Muscle layer of colon (tissue), 2 donors: ENCODE measurements at regions not wholly inside any gene's neighbourhood (a gene's known extent, or its start where the extent isn't known, plus 50 kb on each side); places are given as distances from the start of the nearest gene placed in this dataset.

Experiments
- H3K27ac ChIP-seq: one replicate; pipeline ENCODE4 v1.7.0; 2013; ENCODE audit warnings: low read depth, mild to moderate bottlenecking, low read length, moderate library complexity
- H3K27me3 ChIP-seq, 2 donors: one replicate each; pipeline ENCODE4 v1.7.0; 2013; ENCODE audit warnings: low read length in 2 of 2, mild to moderate bottlenecking in 2 of 2; ENCODE audit not compliant: insufficient read depth in 2 of 2, control insufficient read depth in 1 of 2
- H3K36me3 ChIP-seq: one replicate; pipeline ENCODE4 v1.7.0; 2013; ENCODE audit warnings: mild to moderate bottlenecking, low read length; ENCODE audit not compliant: insufficient read depth
- H3K4me1 ChIP-seq: one replicate; pipeline ENCODE4 v1.7.0; 2013; ENCODE audit warnings: mild to moderate bottlenecking, low read length; ENCODE audit not compliant: insufficient read depth
- H3K4me3 ChIP-seq, 2 donors: one replicate each; pipeline ENCODE4 v1.7.0; 2013; ENCODE audit warnings: low read length in 2 of 2, low read depth in 1 of 2, mild to moderate bottlenecking in 1 of 2, moderate library complexity in 1 of 2
- H3K9ac ChIP-seq: one replicate; pipeline ENCODE4 v1.7.0; 2013; ENCODE audit warnings: low read length
- H3K9me3 ChIP-seq: one replicate; pipeline ENCODE4 v1.7.0; 2013; ENCODE audit warnings: mild to moderate bottlenecking, low read length
- donor health status: abdominal sarcoma.
- donor health status: Adenocarcinoma of cecum.

- Histone ChIP-seq H3K4me1 (no peaks in the 10 kb centered on the region), H3K9ac (no peak overlapping the region), H3K36me3 (no peaks in the 10 kb centered on the region), H3K27me3 (peaks cover 0 to 22% of the 10 kb centered on the region in 2 donors), H3K27ac (no peak overlapping the region), H3K4me3 (no peak overlapping the region), H3K9me3 (no peaks in the 10 kb centered on the region)
These were observed 89.5 kb upstream of the FGF3 start for GRCh38 chr11:69908511-69909220.

GRCh38 chr11:69909561-69910518, 90.6 kb upstream of the FGF3 start:
- no peak overlapping the region for H3K4me3 ChIP-seq
- no peaks in the 10 kb centered on the region for H3K4me1 ChIP-seq
- no peaks in the 10 kb centered on the region for H3K9me3 ChIP-seq
- H3K9ac ChIP-seq: no peak overlapping the region
- no peaks in the 10 kb centered on the region for H3K36me3 ChIP-seq
- peaks cover 0 to 22% of the 10 kb centered on the region in 2 donors for H3K27me3 ChIP-seq
- H3K27ac ChIP-seq: no peak overlapping the region

GRCh38 chr11:69910519-69911309, 91.5 kb upstream of the FGF3 start:
- peaks cover 4% of the 10 kb centered on the region for H3K4me1 ChIP-seq
- no peak overlapping the region for H3K4me3 ChIP-seq
- H3K36me3 ChIP-seq: no peaks in the 10 kb centered on the region
- no peak overlapping the region for H3K27ac ChIP-seq
- H3K9ac ChIP-seq: no peak overlapping the region
- peaks cover 0 to 16% of the 10 kb centered on the region in 2 donors for H3K27me3 ChIP-seq
- no peaks in the 10 kb centered on the region for H3K9me3 ChIP-seq

DNA sequence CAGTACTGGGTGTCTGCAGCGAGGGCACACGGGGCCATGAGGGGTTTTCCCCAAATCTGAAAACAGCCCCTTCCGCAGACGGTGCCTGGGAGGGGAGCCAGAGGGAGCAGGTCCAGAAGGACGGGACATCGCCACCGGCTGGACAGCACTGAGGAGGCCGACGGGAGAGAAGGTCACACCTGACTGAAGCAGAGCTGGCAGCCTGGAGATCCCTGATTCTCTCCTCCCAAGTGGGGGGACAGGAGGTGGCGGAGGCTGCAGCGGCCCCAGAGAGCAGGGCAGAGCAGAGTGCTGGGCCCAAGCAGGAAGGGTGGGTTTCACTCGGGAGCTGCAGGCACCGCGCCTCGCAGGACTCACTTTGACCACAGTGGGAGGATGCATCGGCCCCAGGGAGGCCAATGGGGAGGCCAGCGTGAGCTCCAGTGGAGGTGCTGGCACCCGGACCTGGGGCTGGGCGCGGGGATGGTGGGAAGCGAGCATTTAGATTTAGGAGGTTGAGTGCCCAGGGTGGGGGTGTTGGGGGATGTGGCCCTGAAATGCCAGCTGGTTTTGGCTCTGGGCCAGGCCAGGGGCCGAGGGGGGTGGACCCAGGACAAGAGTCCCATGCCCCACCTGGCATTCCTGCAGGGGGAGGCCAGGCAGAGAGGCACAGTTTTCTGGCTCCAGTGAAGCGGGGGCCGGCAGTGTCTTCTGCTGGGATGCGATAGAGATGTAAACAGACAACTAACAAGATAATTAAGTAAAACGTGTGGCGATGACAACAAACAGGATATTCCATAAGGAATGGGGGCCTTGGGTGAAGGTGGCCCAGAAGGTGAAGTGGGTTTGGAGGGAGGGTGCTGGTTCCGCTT, 92.3 kb upstream of the FGF3 start:
- H3K27ac ChIP-seq: no peak overlapping the region
- H3K4me3 ChIP-seq: no peak overlapping the region
- no peak overlapping the region for H3K9ac ChIP-seq
- H3K36me3 ChIP-seq: no peaks in the 10 kb centered on the region
- H3K9me3 ChIP-seq: no peaks in the 10 kb centered on the region
- peaks cover 4% of the 10 kb centered on the region for H3K4me1 ChIP-seq
- H3K27me3 ChIP-seq: peaks cover 0 to 16% of the 10 kb centered on the region in 2 donors

DNA sequence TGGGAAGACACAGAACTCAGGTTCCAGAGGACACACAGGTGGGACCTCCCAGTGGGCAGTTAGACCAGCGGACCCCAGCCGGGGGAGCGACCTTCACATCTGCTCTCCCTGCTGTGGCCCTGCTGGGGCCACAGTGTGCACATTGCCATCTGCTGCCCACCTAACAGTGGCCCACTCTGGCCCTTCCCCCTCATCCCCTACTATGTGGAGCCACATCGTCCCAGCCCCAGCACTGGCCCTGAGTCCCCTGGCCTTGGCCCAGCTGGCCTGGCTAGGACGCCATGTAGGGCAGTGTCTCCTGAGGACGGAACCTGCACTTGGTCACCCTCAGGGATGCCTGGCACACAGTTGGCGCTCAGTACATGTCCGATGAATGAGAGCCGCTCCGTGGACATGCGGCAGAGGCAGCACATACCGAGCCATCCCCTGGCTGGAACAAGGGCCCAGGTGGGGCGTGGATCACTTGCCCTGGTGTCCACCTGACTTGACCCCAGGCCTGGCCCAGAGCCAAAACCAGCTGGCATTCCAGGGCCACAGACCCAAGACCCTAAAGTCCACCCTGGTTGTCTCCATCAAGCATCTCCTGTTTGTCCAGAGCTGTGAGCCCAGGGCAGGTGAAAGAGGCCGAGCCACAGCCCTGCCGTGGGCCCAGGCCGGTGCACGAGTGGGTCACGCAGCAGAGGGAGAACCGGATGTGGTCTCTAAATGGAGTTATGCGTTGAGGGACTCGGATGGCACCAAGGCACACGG, 93.1 kb upstream of the FGF3 start:
- no peak overlapping the region for H3K9ac ChIP-seq
- no peaks in the 10 kb centered on the region for H3K9me3 ChIP-seq
- H3K27me3 ChIP-seq: peaks cover 0 to 16% of the 10 kb centered on the region in 2 donors
- peaks cover 4% of the 10 kb centered on the region for H3K4me1 ChIP-seq
- no peak overlapping the region for H3K4me3 ChIP-seq
- no peaks in the 10 kb centered on the region for H3K36me3 ChIP-seq
- no peak overlapping the region for H3K27ac ChIP-seq

GRCh38 chr11:69912911-69913451, 93.8 kb upstream of the FGF3 start:
- Histone ChIP-seq H3K4me1 (peaks cover 4% of the 10 kb centered on the region), H3K9me3 (no peaks in the 10 kb centered on the region), H3K4me3 (no peak overlapping the region), H3K36me3 (no peaks in the 10 kb centered on the region), H3K27ac (no peak overlapping the region), H3K9ac (no peak overlapping the region), H3K27me3 (peaks cover 0 to 16% of the 10 kb centered on the region in 2 donors)

GRCh38 chr11:69913591-69914285, 94.5 kb upstream of the FGF3 start:
- H3K9ac ChIP-seq: no peak overlapping the region
- H3K36me3 ChIP-seq: no peaks in the 10 kb centered on the region
- no peak overlapping the region for H3K27ac ChIP-seq
- peaks cover 7% of the 10 kb centered on the region for H3K4me1 ChIP-seq
- H3K27me3 ChIP-seq: peaks cover 4 to 16% of the 10 kb centered on the region in 2 donors
- H3K4me3 ChIP-seq: no peak overlapping the region
- no peaks in the 10 kb centered on the region for H3K9me3 ChIP-seq

DNA sequence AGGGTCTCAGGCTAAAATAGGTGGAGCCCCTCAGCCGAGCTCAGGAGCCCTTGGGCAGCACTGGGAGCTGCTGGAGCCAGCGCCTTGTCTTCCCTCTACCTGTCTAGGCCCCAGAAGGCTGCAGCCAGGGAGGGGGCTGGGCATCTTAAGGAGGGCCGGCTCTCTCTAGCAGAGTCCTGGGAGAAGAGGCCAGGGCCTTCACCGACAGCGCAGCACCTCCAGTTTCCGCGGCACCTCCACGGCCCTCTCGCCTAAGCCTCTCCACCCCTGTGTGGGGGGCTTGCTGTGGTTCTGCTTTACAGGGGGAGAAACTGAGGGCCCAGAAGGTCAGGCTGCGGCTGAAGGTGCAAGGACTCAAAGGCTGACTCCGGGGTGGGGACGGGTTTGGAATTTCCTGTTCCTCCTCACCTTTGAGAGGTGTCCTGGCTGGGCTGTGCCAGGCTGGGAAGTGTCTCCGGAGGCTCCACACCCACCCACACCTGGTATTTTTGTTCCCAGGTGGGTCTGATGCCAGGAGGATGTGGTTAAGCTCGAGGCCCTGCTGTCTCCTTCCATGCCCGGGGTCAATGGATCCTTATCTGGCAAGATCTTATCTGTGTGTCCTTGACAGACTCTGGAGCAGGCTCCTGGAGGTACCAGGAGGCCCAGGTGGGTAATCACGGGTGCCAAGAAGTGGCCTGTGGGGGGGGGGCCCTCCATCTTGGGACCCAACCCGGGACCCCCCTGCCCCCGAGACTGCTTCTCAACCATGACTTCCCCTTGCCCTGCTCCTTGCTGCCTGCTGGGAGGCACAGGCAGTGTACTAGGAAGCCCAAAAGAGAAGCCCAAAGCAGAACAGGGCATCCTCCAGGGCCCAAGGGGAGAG, 95.3 kb upstream of the FGF3 start:
- no peak overlapping the region for H3K27ac ChIP-seq
- H3K27me3 ChIP-seq: peaks cover 4 to 15% of the 10 kb centered on the region in 2 donors
- no peak overlapping the region for H3K9ac ChIP-seq

GRCh38 chr11:69915151-69915500, 95.9 kb upstream of the FGF3 start:
- H3K4me3 ChIP-seq: no peak overlapping the region
- H3K9ac ChIP-seq: no peak overlapping the region
- H3K36me3 ChIP-seq: no peaks in the 10 kb centered on the region
- peaks cover 9% of the 10 kb centered on the region for H3K4me1 ChIP-seq
- no peak overlapping the region for H3K27ac ChIP-seq
- H3K9me3 ChIP-seq: no peaks in the 10 kb centered on the region
- peaks cover 4 to 9% of the 10 kb centered on the region in 2 donors for H3K27me3 ChIP-seq

More for the DNA sequence above, 95.3 kb upstream of the FGF3 start:
- Histone ChIP-seq H3K4me1 (peaks cover 9% of the 10 kb centered on the region), H3K36me3 (no peaks in the 10 kb centered on the region), H3K9me3 (no peaks in the 10 kb centered on the region), H3K4me3 (no peak overlapping the region)
